Astrocyte (in vitro differentiated cells and primary cell): ENCODE measurements at regions not wholly inside any gene's neighbourhood (a gene's known extent, or its start where the extent isn't known, plus 50 kb on each side); places are given as distances from the start of the nearest gene placed in this dataset.

Experiments used
- DNase-seq: peaks from one replicate; pipeline ENCODE4 v3.0.0-alpha.2; 2010; ENCODE audit warnings: low read depth
- FAIRE-seq: peaks from 2 replicates; lab custom pipeline; 2011; peaks lifted over from hg19 to GRCh38; lab: Jason Lieb, UNC
- H2AFZ ChIP-seq: 2 replicates; pipeline ENCODE4 v1.6.0; 2012; ENCODE audit warnings: low read depth, low read length, inconsistent platforms
- H3K27ac ChIP-seq: 2 replicates; pipeline ENCODE4 v1.5.1; 2011; ENCODE audit warnings: low read depth, low read length, inconsistent platforms
- H3K27me3 ChIP-seq: 2 replicates; pipeline ENCODE4 v1.6.0; 2011; ENCODE audit warnings: low read length, inconsistent platforms; ENCODE audit not compliant: insufficient read depth
- H3K36me3 ChIP-seq: 2 replicates; pipeline ENCODE4 v1.5.1; 2011; ENCODE audit warnings: low read length, inconsistent platforms; ENCODE audit not compliant: insufficient read depth
- H3K4me1 ChIP-seq: 2 replicates; pipeline ENCODE4 v1.5.1; 2011; ENCODE audit warnings: low read length, inconsistent platforms; ENCODE audit not compliant: insufficient read depth
- H3K4me2 ChIP-seq: 2 replicates; pipeline ENCODE4 v1.6.0; 2012; ENCODE audit warnings: low read length, inconsistent platforms
- H3K4me3 ChIP-seq: 2 replicates; pipeline ENCODE4 v1.5.1; 2011; ENCODE audit warnings: low read depth, mild to moderate bottlenecking, low read length, inconsistent platforms; ENCODE audit not compliant: insufficient read depth
- H3K79me2 ChIP-seq: 2 replicates; pipeline ENCODE4 v1.6.0; 2012; ENCODE audit warnings: mild to moderate bottlenecking, low read length, inconsistent platforms; ENCODE audit not compliant: insufficient read depth
- H3K9ac ChIP-seq: 2 replicates; pipeline ENCODE4 v1.6.0; 2012; ENCODE audit warnings: mild to moderate bottlenecking, low read length, inconsistent platforms
- H3K9me3 ChIP-seq: 2 replicates; pipeline ENCODE4 v1.5.1; 2012; ENCODE audit warnings: low read depth, mild to moderate bottlenecking, low read length, inconsistent platforms; ENCODE audit not compliant: insufficient read depth
- H4K20me1 ChIP-seq: 2 replicates; pipeline ENCODE4 v1.6.0; 2012; ENCODE audit warnings: low read length, inconsistent platforms; ENCODE audit not compliant: insufficient read depth
- H3K27ac Mint-ChIP-seq: one replicate; pipeline ENCODE4 v1.8.0; 2021; ENCODE audit warnings: mild to moderate bottlenecking, mixed read lengths; ENCODE audit not compliant: unreplicated experiment
- H3K27me3 Mint-ChIP-seq: one replicate; pipeline ENCODE4 v1.8.0; 2021; ENCODE audit warnings: low read depth, mixed read lengths; ENCODE audit not compliant: unreplicated experiment
- H3K36me3 Mint-ChIP-seq: one replicate; pipeline ENCODE4 v1.8.0; 2021; ENCODE audit warnings: low read depth, mixed read lengths; ENCODE audit not compliant: unreplicated experiment
- H3K4me1 Mint-ChIP-seq: one replicate; pipeline ENCODE4 v1.8.0; 2021; ENCODE audit warnings: low read depth, mixed read lengths; ENCODE audit not compliant: unreplicated experiment
- H3K4me3 Mint-ChIP-seq: one replicate; pipeline ENCODE4 v1.8.0; 2021; ENCODE audit warnings: mild to moderate bottlenecking, moderate library complexity, mixed read lengths; ENCODE audit not compliant: unreplicated experiment
- H3K9me3 Mint-ChIP-seq: one replicate; pipeline ENCODE4 v1.8.0; 2021; ENCODE audit warnings: mild to moderate bottlenecking, mixed read lengths; ENCODE audit not compliant: unreplicated experiment
- EZH2 ChIP-seq: IDR thresholded peaks from 2 replicates; pipeline ENCODE4 v1.6.1; 2012; ENCODE audit warnings: mild to moderate bottlenecking, low read length, inconsistent platforms; ENCODE audit not compliant: insufficient read depth
- TF ChIP-seq, protein P1 (sequence below): IDR thresholded peaks from 2 replicates; pipeline ENCODE4 v1.5.1; 2011; ENCODE audit warnings: low read depth, mild to moderate bottlenecking, inconsistent platforms, low read length, moderate library complexity; ENCODE audit not compliant: insufficient read depth

DNA sequence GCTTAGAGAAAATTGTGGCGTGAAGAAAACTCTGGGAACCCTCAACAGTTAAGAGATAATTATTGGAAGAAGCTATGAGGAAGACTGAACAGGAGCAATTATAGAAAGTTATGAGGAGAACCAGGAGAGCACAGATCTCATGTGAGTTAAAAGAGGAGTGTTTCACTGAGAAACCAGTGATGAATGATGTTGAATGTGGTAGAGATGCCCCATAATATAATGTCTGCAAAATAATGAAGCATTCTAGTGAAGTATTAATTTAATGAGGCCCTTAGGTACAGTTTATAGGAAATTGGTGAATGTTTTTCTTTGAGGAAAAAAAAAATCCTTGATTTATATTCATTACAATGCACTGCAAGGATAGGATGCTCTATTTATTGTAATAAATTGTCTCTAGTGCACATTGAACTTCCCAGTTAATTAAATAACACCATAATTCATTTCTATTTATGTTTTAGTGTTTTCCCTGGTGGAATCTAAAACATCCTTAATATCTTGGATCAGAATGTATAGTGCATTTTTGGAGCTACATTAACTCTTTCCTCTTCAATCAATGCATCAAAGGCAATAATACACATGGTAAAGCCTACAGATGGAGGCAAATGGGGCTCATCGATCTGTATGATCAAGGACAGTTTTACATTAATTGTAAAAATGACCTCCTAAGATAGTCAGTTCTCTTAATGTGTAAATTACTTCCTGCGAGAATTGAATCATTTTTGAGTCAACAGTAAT lies 91.4 kb upstream of the EYS start:
- no peak for FAIRE-seq
- no peaks in the 10 kb centered on the region for H3K36me3 ChIP-seq
- no peak overlapping the region for H3K4me2 ChIP-seq
- no peak for DNase-seq
- no peaks in the 10 kb centered on the region for H3K4me1 ChIP-seq
- Mint-ChIP-seq H3K27me3 (no peaks in the 10 kb centered on the region), H3K9me3 (no peaks in the 10 kb centered on the region), H3K4me3 (no peak overlapping the region), H3K36me3 (no peaks in the 10 kb centered on the region), H3K4me1 (no peaks in the 10 kb centered on the region), H3K27ac (no peak overlapping the region)
- no peak overlapping the region for H3K27ac ChIP-seq
- no peak overlapping the region for H3K4me3 ChIP-seq
- no peaks in the 10 kb centered on the region for H3K27me3 ChIP-seq
- no peak overlapping the region for H2AFZ ChIP-seq
- no peak overlapping the region for H3K9ac ChIP-seq
- H3K79me2 ChIP-seq = no peaks in the 10 kb centered on the region
- no peaks in the 10 kb centered on the region for H3K9me3 ChIP-seq
- TF ChIP-seq, protein P1, sequence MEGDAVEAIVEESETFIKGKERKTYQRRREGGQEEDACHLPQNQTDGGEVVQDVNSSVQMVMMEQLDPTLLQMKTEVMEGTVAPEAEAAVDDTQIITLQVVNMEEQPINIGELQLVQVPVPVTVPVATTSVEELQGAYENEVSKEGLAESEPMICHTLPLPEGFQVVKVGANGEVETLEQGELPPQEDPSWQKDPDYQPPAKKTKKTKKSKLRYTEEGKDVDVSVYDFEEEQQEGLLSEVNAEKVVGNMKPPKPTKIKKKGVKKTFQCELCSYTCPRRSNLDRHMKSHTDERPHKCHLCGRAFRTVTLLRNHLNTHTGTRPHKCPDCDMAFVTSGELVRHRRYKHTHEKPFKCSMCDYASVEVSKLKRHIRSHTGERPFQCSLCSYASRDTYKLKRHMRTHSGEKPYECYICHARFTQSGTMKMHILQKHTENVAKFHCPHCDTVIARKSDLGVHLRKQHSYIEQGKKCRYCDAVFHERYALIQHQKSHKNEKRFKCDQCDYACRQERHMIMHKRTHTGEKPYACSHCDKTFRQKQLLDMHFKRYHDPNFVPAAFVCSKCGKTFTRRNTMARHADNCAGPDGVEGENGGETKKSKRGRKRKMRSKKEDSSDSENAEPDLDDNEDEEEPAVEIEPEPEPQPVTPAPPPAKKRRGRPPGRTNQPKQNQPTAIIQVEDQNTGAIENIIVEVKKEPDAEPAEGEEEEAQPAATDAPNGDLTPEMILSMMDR = no peak
- no peak for TF ChIP-seq EZH2
- H4K20me1 ChIP-seq = no peaks in the 10 kb centered on the region

DNA sequence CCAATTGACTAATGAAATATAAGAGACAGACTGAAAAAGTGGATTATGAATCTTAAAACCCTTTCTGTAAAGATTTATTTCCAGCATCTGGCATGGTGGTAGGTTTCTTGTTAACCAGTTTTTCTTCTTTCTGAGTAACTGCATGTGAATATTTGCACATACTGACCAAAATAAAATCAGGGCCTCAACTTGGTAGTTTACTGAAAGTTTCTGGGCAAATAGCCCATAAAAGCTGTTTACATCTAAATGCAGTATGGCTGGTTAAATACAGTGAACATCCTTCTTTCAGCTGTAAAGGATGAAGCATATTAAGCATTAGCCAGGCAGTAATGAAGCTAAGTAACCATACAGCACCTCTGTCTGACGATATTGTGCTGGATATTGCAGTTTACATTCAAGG lies 83.6 kb upstream of the EYS start:
- TF ChIP-seq EZH2 = no peak
- TF ChIP-seq, protein P1 = no peak
- Histone ChIP-seq H4K20me1 (no peaks in the 10 kb centered on the region), H3K79me2 (no peaks in the 10 kb centered on the region), H3K4me1 (no peaks in the 10 kb centered on the region), H3K4me2 (no peak overlapping the region), H3K27ac (no peak overlapping the region), H3K9me3 (peaks cover 2% of the 10 kb centered on the region), H3K9ac (no peak overlapping the region), H3K36me3 (no peaks in the 10 kb centered on the region), H3K27me3 (no peaks in the 10 kb centered on the region), H3K4me3 (no peak overlapping the region), H2AFZ (no peak overlapping the region)
- Mint-ChIP-seq H3K27me3 (no peaks in the 10 kb centered on the region), H3K4me3 (no peak overlapping the region), H3K27ac (no peak overlapping the region), H3K4me1 (no peaks in the 10 kb centered on the region), H3K9me3 (no peaks in the 10 kb centered on the region), H3K36me3 (no peaks in the 10 kb centered on the region)
- FAIRE-seq = no peak
- DNase-seq = no peak

DNA sequence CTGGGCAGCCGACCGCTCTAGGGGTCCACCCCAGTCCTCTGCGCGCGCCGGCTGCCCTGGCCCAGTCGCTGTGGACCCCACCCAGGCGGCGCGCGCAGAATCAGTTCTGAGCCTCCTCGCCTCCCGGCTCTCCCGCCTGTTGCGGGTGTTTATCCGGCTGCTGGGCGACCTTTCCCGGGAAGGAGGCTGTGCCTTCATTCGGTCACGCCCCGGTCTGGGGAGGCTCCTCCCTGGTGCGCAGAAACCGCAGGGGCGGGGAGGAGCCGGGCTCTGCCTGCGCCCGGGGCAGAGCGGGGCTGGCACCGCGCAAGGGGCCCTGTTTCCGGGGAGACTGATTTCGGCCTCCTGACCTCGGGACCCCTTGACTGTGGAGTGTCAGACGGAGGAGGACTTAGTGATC lies 80.8 kb upstream of the EYS start:
- DNase-seq (no peak), FAIRE-seq (no peak)
- H3K9me3 Mint-ChIP-seq = no peaks in the 10 kb centered on the region
- no peak overlapping the region for H3K9ac ChIP-seq
- H3K4me1 ChIP-seq = no peaks in the 10 kb centered on the region
- no peak overlapping the region for H3K4me2 ChIP-seq
- no peak overlapping the region for H3K27ac Mint-ChIP-seq
- no peak overlapping the region for H3K4me3 Mint-ChIP-seq
- no peaks in the 10 kb centered on the region for H3K27me3 Mint-ChIP-seq
- TF ChIP-seq EZH2 = no peak
- TF ChIP-seq, protein P1 = no peak
- no peaks in the 10 kb centered on the region for H3K79me2 ChIP-seq
- H3K4me1 Mint-ChIP-seq = no peaks in the 10 kb centered on the region
- no peaks in the 10 kb centered on the region for H3K27me3 ChIP-seq
- no peak overlapping the region for H3K27ac ChIP-seq
- no peaks in the 10 kb centered on the region for H3K36me3 ChIP-seq
- peaks cover 2% of the 10 kb centered on the region for H3K9me3 ChIP-seq
- H3K36me3 Mint-ChIP-seq = no peaks in the 10 kb centered on the region
- H4K20me1 ChIP-seq = no peaks in the 10 kb centered on the region
- H2AFZ ChIP-seq = no peak overlapping the region
- H3K4me3 ChIP-seq = no peak overlapping the region
